GM19351 (cell line): ENCODE measurements at regions not wholly inside any gene's neighbourhood (a gene's known extent, or its start where the extent isn't known, plus 50 kb on each side); places are given as distances from the start of the nearest gene placed in this dataset.

Source experiments
- ATAC-seq: cut with Tn5 transposase; IDR thresholded peaks from one replicate; pipeline ENCODE4 v1.9.1; 2021; ENCODE audit warnings: mild to moderate bottlenecking, moderate library complexity; ENCODE audit not compliant: unreplicated experiment

DNA sequence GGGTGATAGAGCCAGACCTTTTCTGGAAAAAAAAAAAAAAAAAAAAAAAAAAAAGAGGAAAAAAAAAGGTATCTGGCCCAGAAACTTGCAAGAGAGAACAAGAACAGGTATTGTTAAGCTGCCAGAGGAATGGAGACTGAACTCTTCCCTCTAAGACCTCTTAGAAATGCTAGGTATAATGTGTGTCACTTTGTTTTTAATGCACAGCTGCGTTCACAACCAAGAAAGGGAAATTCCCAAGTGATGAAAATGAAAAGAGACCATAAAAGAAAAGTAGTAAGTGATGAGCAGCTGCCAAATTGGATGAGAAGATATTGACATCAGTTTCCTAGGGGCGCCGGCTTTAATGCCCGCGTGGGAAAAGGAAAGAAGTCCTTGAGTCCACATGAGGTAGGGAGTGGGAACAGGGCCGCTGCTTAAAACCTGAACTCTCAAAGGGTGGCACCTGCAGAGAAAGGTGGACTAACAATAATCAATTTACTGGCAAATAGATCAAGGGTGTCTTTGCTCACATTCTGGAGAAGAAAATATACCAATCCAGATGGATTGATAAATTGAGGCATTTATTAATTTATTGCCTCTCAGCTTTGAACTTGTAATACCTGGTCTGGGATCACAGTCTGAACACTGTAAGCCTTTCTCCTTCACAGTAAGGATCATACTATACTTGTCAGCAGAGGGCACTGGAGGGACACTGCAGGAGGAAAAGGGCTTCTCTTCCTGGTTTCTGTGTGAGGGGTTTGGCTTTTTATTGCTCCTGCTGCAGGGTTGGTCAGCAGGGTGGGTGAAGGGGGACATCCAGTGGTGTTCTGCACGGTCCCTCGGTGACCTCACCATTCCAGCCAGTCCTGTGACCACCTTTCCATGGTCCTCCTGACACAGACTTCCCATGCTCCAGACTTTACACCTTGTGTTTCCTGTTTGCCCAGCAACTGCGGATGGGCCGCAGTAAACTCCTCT lies 131.6 kb downstream of the AQP9 start:
- ATAC-seq: no peak

DNA sequence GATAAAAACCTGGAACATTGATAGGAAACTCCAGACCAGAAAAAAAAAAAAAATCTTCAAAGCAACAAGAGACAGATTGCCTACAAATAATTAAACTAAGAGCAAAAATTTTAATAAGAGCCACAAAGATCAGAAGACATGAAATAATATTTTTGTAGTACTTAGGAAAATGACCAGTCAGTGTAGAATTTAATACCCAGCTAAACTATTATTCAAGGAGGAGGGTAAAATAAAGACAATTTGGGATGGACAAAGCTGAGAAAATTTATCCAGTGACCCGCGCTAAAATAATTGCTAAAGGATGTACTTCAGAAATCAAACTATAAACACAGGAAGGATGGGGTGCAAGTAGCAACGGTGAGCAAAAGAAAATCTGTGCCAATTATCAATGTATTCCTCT lies 133.2 kb downstream of the AQP9 start:
- no peak for ATAC-seq

DNA sequence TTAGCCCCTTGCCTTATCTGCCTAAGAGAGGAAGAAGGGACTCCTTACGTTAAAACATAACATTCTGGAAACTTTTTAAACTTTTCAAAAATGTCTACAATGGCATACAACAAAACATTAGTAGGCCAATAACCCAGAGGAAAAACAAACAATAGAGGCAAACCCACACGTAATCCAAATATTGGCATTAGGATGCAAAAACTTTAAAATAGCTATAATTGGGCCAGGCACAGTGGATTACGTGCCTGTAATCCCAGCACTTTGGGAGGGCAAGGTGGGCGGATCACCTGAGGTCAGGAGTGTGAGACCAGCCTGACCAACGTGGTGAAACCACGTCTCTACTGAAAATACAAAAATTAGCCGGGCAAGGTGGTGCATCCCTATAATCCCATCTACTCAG lies 134.9 kb downstream of the AQP9 start:
- ATAC-seq: no peak

GRCh38 chr15:58274885-58275284 lies 136.7 kb downstream of the AQP9 start:
- ATAC-seq: no peak

- ATAC-seq: no peak
Measured at GRCh38 chr15:58275785-58276184, 137.6 kb downstream of the AQP9 start.

- ATAC-seq: no peak
Measured at GRCh38 chr15:58276924-58277323, 138.7 kb downstream of the AQP9 start.

- ATAC-seq: no peak
Measured at GRCh38 chr15:58277333-58277732, 139.2 kb downstream of the AQP9 start.

GRCh38 chr15:58279106-58279505 lies 140.9 kb downstream of the AQP9 start:
- no peak for ATAC-seq

DNA sequence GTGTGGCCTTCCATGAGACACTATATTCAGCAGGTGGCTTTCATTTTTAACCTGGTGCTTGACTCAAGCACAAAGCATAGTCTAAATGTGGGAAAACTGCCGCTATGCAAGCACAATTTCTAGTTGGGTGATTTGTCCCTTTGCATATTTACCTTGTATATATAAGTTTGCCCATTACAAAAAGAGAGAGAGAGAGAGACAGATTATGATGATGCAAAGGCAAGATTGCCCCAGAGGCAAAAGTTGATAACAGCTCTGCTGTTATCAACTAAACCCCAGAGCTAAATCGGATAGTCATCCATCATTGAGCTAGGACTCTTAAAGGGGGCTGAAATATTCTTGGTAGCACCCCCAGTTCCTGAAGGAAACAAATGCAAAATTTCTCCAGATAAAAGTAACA lies 141.5 kb downstream of the AQP9 start:
- no peak for ATAC-seq

- ATAC-seq: no peak
Measured at GRCh38 chr15:58282060-58282708, 144.0 kb downstream of the AQP9 start.

- no peak for ATAC-seq
Measured at GRCh38 chr15:58283302-58283701, 145.1 kb downstream of the AQP9 start.

DNA sequence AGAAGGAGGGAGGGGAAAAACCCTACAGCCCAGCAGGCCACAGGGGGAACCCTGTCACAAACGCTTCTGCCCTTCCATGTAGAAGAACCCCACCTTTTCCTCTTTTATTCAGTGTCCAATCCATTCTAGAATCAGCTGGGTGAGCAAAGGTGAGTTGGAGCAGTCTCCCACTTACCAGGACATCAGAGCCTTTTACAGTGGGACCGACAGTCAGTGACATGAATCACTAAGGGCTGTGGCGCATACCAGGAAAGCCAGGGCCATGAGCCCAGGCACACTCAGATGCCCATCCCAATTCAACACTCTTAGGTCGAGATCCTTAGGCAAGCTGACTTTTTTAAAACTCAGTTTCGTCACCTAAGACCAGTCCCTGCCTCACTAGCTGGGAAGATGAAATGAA lies 146.1 kb downstream of the AQP9 start:
- no peak for ATAC-seq

GRCh38 chr15:58285212-58285920 lies 146.4 kb upstream of the LIPC start:
- ATAC-seq: no peak

- ATAC-seq: no peak
Measured at GRCh38 chr15:58285921-58286278, 145.9 kb upstream of the LIPC start.

GRCh38 chr15:58286523-58286922 lies 145.3 kb upstream of the LIPC start:
- no peak for ATAC-seq

GRCh38 chr15:58287891-58288290 lies 143.9 kb upstream of the LIPC start:
- no peak for ATAC-seq

DNA sequence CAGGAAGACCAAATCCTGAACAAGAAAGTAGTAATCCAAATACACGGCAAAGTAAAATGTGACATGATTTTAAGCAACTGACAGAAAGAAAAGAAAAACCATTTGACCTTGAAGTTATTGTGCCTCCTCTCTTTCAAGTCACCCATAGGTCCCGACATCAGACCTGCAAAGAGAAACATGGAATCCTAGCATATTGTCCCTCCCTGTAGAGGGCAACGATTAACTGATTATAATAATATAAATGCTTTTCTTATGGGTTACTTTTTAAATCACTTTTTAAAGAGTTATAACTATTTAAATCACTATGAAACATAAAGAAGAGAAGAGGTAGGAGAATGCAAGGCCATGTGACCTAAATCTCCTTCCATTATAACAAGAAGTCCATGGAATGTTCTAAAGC lies 143.2 kb upstream of the LIPC start:
- no peak for ATAC-seq

- no peak for ATAC-seq
Measured at GRCh38 chr15:58291848-58292247, 139.9 kb upstream of the LIPC start.

DNA sequence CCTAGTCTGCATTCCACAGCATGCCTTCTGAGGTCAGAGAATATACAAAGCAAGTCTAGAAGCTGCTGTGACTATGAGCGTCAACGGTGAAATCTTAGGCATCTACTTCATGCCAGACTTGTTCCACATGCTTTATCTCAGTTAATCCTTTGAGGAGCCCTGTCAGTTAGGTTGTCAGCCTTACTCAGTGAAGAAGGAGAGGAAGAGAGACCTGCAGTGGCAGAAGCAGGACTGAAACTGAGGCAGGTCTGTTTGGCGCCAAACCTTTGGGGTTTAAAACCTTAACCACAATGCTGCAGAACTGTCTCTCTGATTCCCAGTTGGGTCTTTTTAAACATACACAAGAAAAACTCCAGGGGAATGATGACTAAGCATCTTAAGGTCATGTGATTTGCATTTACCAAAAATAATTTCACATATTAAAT lies 139.0 kb upstream of the LIPC start:
- ATAC-seq: no peak

- ATAC-seq: no peak
Measured at GRCh38 chr15:58293622-58294550, 137.9 kb upstream of the LIPC start.
